Nephron progenitor cell (in vitro differentiated cells): ENCODE measurements at regions not wholly inside any gene's neighbourhood (a gene's known extent, or its start where the extent isn't known, plus 50 kb on each side); places are given as distances from the start of the nearest gene placed in this dataset.

Source experiments
- DNase-seq: peaks from one replicate; pipeline ENCODE4 v3.0.0; 2021
- H3K27ac Mint-ChIP-seq: 2 replicates; pipeline ENCODE4 v1.8.0; 2021; ENCODE audit warnings: mild to moderate bottlenecking, moderate library complexity, mixed read lengths
- H3K27me3 Mint-ChIP-seq: 2 replicates; pipeline ENCODE4 v1.8.0; 2021; ENCODE audit warnings: mild to moderate bottlenecking, low read depth, mixed read lengths; ENCODE audit not compliant: poor library complexity
- H3K36me3 Mint-ChIP-seq: 2 replicates; pipeline ENCODE4 v1.8.0; 2021; ENCODE audit warnings: low read depth, mixed read lengths
- H3K4me1 Mint-ChIP-seq: 2 replicates; pipeline ENCODE4 v1.8.0; 2021; ENCODE audit warnings: mixed read lengths
- H3K4me3 Mint-ChIP-seq: 2 replicates; pipeline ENCODE4 v1.8.0; 2021; ENCODE audit warnings: mild to moderate bottlenecking, moderate library complexity, mixed read lengths
- H3K9me3 Mint-ChIP-seq: 2 replicates; pipeline ENCODE4 v1.8.0; 2021; ENCODE audit warnings: mild to moderate bottlenecking, moderate library complexity, mixed read lengths
- TF ChIP-seq, protein P1 (sequence below): fragments of 200-600 bp; sonication (generic); IDR thresholded peaks from 2 replicates; pipeline ENCODE4 v1.5.0; 2021; ENCODE audit warnings: antibody characterized with exemption

DNA sequence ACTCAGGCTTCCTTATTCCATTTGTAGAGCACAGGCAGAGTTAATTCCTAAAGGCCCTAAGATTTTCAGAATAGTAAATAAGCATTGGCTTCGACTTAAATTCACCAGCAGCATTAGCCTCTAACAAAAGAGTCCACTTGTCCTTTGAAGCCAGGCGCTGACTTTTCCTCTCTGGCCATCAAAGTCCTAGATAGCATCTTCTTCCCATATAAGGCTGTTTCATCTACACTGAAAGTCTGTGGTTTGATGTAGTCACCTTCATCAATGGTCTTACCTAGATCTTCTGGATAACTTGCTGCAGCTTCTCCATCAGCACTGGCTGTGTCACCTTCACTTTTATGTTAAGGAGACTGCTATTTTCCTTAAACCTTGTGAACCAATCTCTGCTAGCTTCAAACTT lies 118.3 kb upstream of the SOX6 start:
- Mint-ChIP-seq H3K9me3 (no peaks in the 10 kb centered on the region), H3K4me3 (no peak overlapping the region), H3K27me3 (no peaks in the 10 kb centered on the region), H3K4me1 (no peaks in the 10 kb centered on the region), H3K27ac (no peak overlapping the region), H3K36me3 (peaks cover 7% of the 10 kb centered on the region)
- TF ChIP-seq, protein P1, sequence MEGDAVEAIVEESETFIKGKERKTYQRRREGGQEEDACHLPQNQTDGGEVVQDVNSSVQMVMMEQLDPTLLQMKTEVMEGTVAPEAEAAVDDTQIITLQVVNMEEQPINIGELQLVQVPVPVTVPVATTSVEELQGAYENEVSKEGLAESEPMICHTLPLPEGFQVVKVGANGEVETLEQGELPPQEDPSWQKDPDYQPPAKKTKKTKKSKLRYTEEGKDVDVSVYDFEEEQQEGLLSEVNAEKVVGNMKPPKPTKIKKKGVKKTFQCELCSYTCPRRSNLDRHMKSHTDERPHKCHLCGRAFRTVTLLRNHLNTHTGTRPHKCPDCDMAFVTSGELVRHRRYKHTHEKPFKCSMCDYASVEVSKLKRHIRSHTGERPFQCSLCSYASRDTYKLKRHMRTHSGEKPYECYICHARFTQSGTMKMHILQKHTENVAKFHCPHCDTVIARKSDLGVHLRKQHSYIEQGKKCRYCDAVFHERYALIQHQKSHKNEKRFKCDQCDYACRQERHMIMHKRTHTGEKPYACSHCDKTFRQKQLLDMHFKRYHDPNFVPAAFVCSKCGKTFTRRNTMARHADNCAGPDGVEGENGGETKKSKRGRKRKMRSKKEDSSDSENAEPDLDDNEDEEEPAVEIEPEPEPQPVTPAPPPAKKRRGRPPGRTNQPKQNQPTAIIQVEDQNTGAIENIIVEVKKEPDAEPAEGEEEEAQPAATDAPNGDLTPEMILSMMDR, result no peak
- DNase-seq, result no peak

DNA sequence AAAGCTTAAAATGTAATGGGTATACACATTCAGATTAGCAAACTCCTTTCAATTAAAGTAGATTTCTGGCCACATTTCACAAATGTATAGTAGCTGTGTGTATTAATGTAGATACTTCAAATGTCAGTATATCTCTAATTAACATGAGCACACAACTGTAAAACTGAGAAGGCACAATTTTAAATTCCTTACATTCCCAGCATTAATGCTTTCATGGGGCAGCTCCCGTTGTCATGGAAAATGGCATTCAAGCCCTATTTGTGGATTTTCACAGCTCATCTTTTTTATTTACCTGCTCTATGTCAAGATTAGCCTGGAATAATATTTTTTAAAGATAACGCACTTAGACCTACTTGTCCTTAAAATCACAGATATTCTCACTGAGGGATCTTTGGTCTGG lies 113.6 kb upstream of the SOX6 start:
- peak overlapping the region; percentile 63 for H3K27ac Mint-ChIP-seq
- H3K4me1 Mint-ChIP-seq, result no peaks in the 10 kb centered on the region

DNA sequence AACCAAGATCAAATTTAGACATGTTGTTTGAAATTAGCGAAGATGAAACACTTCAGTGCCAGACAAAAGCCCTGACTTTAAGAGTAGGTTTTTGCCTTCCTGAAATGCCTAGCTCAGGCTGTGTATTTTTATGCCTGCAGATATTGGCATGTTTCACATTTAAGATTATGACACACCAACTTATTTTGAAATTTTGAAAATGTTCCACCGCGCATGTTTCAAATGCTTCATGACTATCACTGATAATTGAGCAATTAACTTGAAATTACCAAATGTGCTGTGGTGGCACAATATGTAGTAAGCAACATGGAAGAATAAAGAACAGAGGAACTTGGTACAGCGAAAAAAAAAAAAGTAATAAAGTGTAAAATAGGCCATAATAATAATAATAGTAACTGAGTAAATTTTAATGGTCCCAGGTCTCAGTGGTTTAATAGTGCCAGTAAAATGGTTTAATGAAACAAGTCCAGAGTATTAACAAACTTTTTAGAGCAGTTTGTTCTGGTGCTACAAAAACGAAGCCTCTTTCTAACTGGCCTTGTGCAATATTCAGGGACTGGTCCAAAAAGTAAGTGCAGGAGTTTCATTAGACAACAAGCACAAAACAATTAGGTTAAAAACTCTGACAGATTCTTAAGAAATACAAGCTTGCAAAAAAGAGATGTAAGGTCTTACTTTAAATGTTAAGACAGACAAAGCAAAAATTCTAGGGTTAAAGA lies 112.5 kb upstream of the SOX6 start:
- H3K27me3 Mint-ChIP-seq, result peaks cover 3% of the 10 kb centered on the region
- no peak for DNase-seq
- H3K9me3 Mint-ChIP-seq, result peaks cover 10% of the 10 kb centered on the region
- no peak overlapping the region for H3K4me3 Mint-ChIP-seq
- TF ChIP-seq, protein P1, result no peak
- no peak overlapping the region for H3K27ac Mint-ChIP-seq
- no peaks in the 10 kb centered on the region for H3K4me1 Mint-ChIP-seq
- peaks cover 2% of the 10 kb centered on the region for H3K36me3 Mint-ChIP-seq

More for the DNA sequence above, 113.6 kb upstream of the SOX6 start:
- H3K9me3 Mint-ChIP-seq, result peaks cover 10% of the 10 kb centered on the region
- DNase-seq, result no peak
- peaks cover 7% of the 10 kb centered on the region for H3K36me3 Mint-ChIP-seq
- H3K4me3 Mint-ChIP-seq, result no peak overlapping the region
- TF ChIP-seq, protein P1, result no peak
- H3K27me3 Mint-ChIP-seq, result no peaks in the 10 kb centered on the region

GRCh38 chr11:16460508-16460907 lies 104.2 kb upstream of the SOX6 start:
- TF ChIP-seq, protein P1, result no peak
- H3K27me3 Mint-ChIP-seq, result peaks cover 3% of the 10 kb centered on the region
- no peaks in the 10 kb centered on the region for H3K4me1 Mint-ChIP-seq
- H3K9me3 Mint-ChIP-seq, result no peaks in the 10 kb centered on the region
- H3K36me3 Mint-ChIP-seq, result no peaks in the 10 kb centered on the region
- no peak for DNase-seq
- H3K27ac Mint-ChIP-seq, result no peak overlapping the region
- H3K4me3 Mint-ChIP-seq, result no peak overlapping the region

DNA sequence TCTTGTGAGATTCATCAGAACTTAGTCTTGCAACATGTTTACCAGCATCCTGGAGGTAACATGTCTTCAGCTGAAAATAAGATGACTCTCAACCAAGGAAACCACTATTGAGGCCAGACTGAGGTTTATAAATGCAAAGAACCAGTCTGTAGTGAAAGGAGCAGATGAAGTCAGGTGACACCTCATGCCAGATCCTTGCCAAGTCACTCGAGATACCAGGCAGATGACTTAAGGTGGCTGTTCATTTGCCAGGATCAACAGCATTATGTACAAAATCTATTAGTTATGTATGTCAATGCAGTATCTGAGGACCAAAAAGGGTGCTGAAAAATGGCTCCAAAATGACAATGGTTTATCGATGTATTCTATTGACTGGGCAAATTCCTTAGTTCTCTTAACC lies 100.0 kb upstream of the SOX6 start:
- H3K27ac Mint-ChIP-seq, result no peak overlapping the region
- no peak overlapping the region for H3K4me3 Mint-ChIP-seq
- no peaks in the 10 kb centered on the region for H3K9me3 Mint-ChIP-seq
- H3K4me1 Mint-ChIP-seq, result no peaks in the 10 kb centered on the region
- H3K27me3 Mint-ChIP-seq, result no peaks in the 10 kb centered on the region
- H3K36me3 Mint-ChIP-seq, result no peaks in the 10 kb centered on the region
- TF ChIP-seq, protein P1, result no peak
- no peak for DNase-seq

GRCh38 chr11:16454289-16454863 lies 98.0 kb upstream of the SOX6 start:
- Mint-ChIP-seq H3K27me3 (no peaks in the 10 kb centered on the region), H3K4me1 (no peaks in the 10 kb centered on the region), H3K9me3 (no peaks in the 10 kb centered on the region), H3K4me3 (no peak overlapping the region), H3K27ac (no peak overlapping the region), H3K36me3 (no peaks in the 10 kb centered on the region)
- no peak for DNase-seq
- TF ChIP-seq, protein P1, result no peak
